Loucy (cell line): ENCODE measurements at regions not wholly inside any gene's neighbourhood (a gene's known extent, or its start where the extent isn't known, plus 50 kb on each side); places are given as distances from the start of the nearest gene placed in this dataset.

Source experiments
- H2AFZ ChIP-seq: fragments of 200-600 bp; sonication (generic); 2 replicates; pipeline ENCODE4 v1.6.0; 2016; ENCODE audit warnings: antibody characterized with exemption, mild to moderate bottlenecking, low read length, moderate library complexity
- H3F3A ChIP-seq: fragments of 200-600 bp; 2 replicates; pipeline ENCODE4 v1.6.0; 2016; ENCODE audit warnings: antibody characterized with exemption, low read depth, mild to moderate bottlenecking
- H3K27me3 ChIP-seq: fragments of 200-600 bp; sonication (generic); 2 replicates; pipeline ENCODE4 v1.6.1; 2014; ENCODE audit warnings: low read length, mild to moderate bottlenecking; ENCODE audit not compliant: insufficient read depth, poor library complexity, severe bottlenecking
- H3K36me3 ChIP-seq: fragments of 200-600 bp; sonication (generic); 2 replicates; pipeline ENCODE4 v1.6.1; 2016; ENCODE audit warnings: low read length; ENCODE audit not compliant: insufficient read depth
- H3K4me1 ChIP-seq: fragments of 200-600 bp; sonication (generic); 2 replicates; pipeline ENCODE4 v1.5.1; 2014; ENCODE audit warnings: low read length, mild to moderate bottlenecking; ENCODE audit not compliant: insufficient read depth, poor library complexity, severe bottlenecking
- H3K4me2 ChIP-seq: fragments of 200-600 bp; sonication (generic); 2 replicates; pipeline ENCODE4 v1.6.0; 2014; ENCODE audit warnings: antibody characterized with exemption, low read length, low read depth, mild to moderate bottlenecking; ENCODE audit not compliant: poor library complexity, severe bottlenecking
- H3K4me3 ChIP-seq: fragments of 200-600 bp; sonication (generic); 2 replicates; pipeline ENCODE4 v1.5.1; 2014; ENCODE audit warnings: low read length, mild to moderate bottlenecking, mixed read lengths; ENCODE audit not compliant: poor library complexity, severe bottlenecking
- H3K79me2 ChIP-seq: fragments of 200-600 bp; sonication (generic); 2 replicates; pipeline ENCODE4 v1.6.1; 2014; ENCODE audit warnings: low read length; ENCODE audit not compliant: insufficient read depth
- H3K9ac ChIP-seq: fragments of 200-600 bp; sonication (generic); 2 replicates; pipeline ENCODE4 v1.6.0; 2014; ENCODE audit warnings: mild to moderate bottlenecking, low read depth, low read length, moderate library complexity; ENCODE audit not compliant: poor library complexity, severe bottlenecking
- H3K9me2 ChIP-seq: fragments of 200-600 bp; sonication (generic); replicated peaks from 2 replicates; pipeline ENCODE4 v1.6.1; 2016; ENCODE audit warnings: low read depth, low read length, mixed read lengths
- H3K9me3 ChIP-seq: fragments of 200-600 bp; sonication (generic); 2 replicates; pipeline ENCODE4 v1.6.1; 2014; ENCODE audit warnings: mild to moderate bottlenecking, antibody characterized with exemption, low read length, low read depth; ENCODE audit not compliant: insufficient read depth
- H4K20me1 ChIP-seq: fragments of 200-600 bp; sonication (generic); 2 replicates; pipeline ENCODE4 v1.6.0; 2014; ENCODE audit warnings: antibody characterized with exemption, low read length, mild to moderate bottlenecking; ENCODE audit not compliant: insufficient read depth, poor library complexity, severe bottlenecking
- EZH2phosphoT487 ChIP-seq: fragments of 200-600 bp; IDR thresholded peaks from 2 replicates; pipeline ENCODE4 v1.6.1; 2018; ENCODE audit warnings: antibody characterized with exemption, mild to moderate bottlenecking, moderate library complexity, borderline replicate concordance
- TF ChIP-seq, protein P1 (sequence below): fragments of 200-600 bp; sonication (generic); conservative IDR thresholded peaks from 2 replicates; pipeline ENCODE4 v1.5.1; 2014; ENCODE audit warnings: mild to moderate bottlenecking, antibody characterized with exemption, low read length

DNA sequence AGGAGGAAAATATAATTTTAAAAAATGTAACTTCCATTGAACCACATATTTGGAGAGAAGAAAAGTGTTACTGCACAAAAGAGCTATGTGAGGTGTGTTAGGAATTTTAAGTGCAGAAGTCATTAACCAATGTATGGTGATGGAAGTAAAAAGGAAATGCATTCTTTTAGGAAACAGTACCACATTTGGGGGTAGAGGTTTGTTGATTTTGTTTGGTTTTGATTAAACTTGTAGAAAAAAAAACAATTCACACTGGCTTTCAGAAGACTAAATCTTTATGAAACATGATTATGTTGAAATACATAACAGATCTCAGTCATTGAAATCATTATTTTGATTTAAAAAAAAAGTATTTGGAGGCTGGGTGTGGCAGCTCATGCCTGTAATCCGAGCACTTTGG lies 1287.0 kb upstream of the GJE1 start:
- H3K9ac ChIP-seq, result no peak overlapping the region
- H3K9me2 ChIP-seq, result no peaks in the 10 kb centered on the region
- no peaks in the 10 kb centered on the region for H3F3A ChIP-seq
- no peaks in the 10 kb centered on the region for H3K79me2 ChIP-seq
- TF ChIP-seq, protein P1, sequence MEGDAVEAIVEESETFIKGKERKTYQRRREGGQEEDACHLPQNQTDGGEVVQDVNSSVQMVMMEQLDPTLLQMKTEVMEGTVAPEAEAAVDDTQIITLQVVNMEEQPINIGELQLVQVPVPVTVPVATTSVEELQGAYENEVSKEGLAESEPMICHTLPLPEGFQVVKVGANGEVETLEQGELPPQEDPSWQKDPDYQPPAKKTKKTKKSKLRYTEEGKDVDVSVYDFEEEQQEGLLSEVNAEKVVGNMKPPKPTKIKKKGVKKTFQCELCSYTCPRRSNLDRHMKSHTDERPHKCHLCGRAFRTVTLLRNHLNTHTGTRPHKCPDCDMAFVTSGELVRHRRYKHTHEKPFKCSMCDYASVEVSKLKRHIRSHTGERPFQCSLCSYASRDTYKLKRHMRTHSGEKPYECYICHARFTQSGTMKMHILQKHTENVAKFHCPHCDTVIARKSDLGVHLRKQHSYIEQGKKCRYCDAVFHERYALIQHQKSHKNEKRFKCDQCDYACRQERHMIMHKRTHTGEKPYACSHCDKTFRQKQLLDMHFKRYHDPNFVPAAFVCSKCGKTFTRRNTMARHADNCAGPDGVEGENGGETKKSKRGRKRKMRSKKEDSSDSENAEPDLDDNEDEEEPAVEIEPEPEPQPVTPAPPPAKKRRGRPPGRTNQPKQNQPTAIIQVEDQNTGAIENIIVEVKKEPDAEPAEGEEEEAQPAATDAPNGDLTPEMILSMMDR, result no peak
- no peak for TF ChIP-seq EZH2phosphoT487
- no peak overlapping the region for H3K4me2 ChIP-seq
- H3K36me3 ChIP-seq, result no peaks in the 10 kb centered on the region
- no peaks in the 10 kb centered on the region for H3K9me3 ChIP-seq
- no peak overlapping the region for H2AFZ ChIP-seq
- H3K4me1 ChIP-seq, result no peaks in the 10 kb centered on the region
- H4K20me1 ChIP-seq, result no peaks in the 10 kb centered on the region
- H3K4me3 ChIP-seq, result no peak overlapping the region
- no peaks in the 10 kb centered on the region for H3K27me3 ChIP-seq

DNA sequence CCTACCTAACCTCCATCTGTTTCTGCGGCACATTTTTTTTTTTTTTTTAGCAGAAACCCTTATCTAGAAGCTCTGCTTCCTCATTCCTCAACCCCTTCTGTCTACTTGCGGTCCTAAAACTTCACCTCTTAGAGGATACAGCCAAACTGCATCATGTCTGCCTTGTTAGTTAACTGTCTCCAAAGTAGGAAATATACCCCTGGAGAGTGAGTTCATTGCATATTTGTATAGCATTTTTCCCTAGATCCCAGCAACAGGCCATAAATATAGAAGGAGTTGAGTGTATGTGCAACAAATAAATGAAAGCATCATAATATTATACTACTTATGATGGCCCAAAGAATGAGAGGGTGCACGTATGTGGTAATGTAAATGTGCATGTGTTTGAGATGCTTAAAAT lies 1288.6 kb upstream of the GJE1 start:
- no peaks in the 10 kb centered on the region for H3K9me2 ChIP-seq
- no peak overlapping the region for H3K4me3 ChIP-seq
- no peaks in the 10 kb centered on the region for H3K79me2 ChIP-seq
- no peaks in the 10 kb centered on the region for H3K27me3 ChIP-seq
- H3F3A ChIP-seq, result no peaks in the 10 kb centered on the region
- TF ChIP-seq EZH2phosphoT487, result no peak
- TF ChIP-seq, protein P1, result no peak
- no peaks in the 10 kb centered on the region for H3K36me3 ChIP-seq
- no peaks in the 10 kb centered on the region for H3K9me3 ChIP-seq
- H2AFZ ChIP-seq, result no peak overlapping the region
- H3K9ac ChIP-seq, result no peak overlapping the region
- no peaks in the 10 kb centered on the region for H3K4me1 ChIP-seq
- no peak overlapping the region for H3K4me2 ChIP-seq
- no peaks in the 10 kb centered on the region for H4K20me1 ChIP-seq

DNA sequence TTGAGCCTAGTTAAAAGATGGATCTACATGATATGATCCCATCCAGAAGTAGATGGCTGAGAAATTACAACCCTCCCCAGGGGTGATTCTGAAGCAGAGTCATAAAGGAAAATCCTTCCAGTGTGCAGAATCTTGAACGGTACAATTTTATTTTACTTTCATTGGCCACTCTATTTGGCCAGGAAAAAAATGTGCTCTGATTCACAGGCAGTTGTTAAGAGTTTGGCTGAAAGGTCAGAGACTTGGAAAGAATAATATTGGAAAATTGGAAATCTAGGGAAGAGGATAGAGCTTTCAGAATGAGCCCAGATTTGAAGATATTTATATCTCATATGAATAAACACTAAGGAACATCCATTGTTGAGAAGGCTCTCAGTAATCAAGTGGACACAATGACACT lies 1299.3 kb upstream of the GJE1 start:
- Histone ChIP-seq H3K79me2 (no peaks in the 10 kb centered on the region), H3K4me1 (no peaks in the 10 kb centered on the region), H3K9me3 (no peaks in the 10 kb centered on the region), H3F3A (no peaks in the 10 kb centered on the region), H3K27me3 (no peaks in the 10 kb centered on the region), H4K20me1 (no peaks in the 10 kb centered on the region), H3K36me3 (no peaks in the 10 kb centered on the region), H3K9ac (no peak overlapping the region), H3K4me2 (no peak overlapping the region), H3K4me3 (no peak overlapping the region), H3K9me2 (no peaks in the 10 kb centered on the region), H2AFZ (no peak overlapping the region)
- no peak for TF ChIP-seq EZH2phosphoT487
- TF ChIP-seq, protein P1, result no peak
